ENCODE measurements at regions not wholly inside any gene's neighbourhood (a gene's known extent, or its start where the extent isn't known, plus 50 kb on each side); places are given as distances from the start of the nearest gene placed in this dataset.
"Not testable (repeated sequence)": the region's sequence is repeated elsewhere in the genome, so short reads cannot be mapped to it uniquely, and the experiment has no call there.

DNA sequence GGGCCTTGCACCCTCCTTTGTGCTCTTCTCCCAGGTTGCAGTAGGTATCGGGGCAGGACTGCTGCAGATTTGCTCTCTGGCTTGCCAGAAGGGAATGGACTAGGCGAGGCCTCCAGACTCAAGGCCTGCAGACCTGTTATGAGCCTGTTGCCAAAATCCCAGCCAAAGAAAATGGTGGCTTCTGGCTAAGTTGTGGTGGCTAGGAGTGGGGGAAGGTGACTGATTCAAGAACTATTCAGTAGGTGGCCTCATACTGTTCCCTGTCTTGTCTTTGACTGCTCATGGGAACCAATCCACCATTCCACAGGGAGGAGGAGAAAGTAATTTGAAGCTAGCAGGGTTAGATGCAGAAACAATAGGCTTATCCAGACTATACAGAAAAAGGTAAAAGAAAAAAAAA, 380.4 kb upstream of the PROK2 start:
- TF ChIP-seq, protein P1, sequence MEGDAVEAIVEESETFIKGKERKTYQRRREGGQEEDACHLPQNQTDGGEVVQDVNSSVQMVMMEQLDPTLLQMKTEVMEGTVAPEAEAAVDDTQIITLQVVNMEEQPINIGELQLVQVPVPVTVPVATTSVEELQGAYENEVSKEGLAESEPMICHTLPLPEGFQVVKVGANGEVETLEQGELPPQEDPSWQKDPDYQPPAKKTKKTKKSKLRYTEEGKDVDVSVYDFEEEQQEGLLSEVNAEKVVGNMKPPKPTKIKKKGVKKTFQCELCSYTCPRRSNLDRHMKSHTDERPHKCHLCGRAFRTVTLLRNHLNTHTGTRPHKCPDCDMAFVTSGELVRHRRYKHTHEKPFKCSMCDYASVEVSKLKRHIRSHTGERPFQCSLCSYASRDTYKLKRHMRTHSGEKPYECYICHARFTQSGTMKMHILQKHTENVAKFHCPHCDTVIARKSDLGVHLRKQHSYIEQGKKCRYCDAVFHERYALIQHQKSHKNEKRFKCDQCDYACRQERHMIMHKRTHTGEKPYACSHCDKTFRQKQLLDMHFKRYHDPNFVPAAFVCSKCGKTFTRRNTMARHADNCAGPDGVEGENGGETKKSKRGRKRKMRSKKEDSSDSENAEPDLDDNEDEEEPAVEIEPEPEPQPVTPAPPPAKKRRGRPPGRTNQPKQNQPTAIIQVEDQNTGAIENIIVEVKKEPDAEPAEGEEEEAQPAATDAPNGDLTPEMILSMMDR (IDR thresholded peaks at IDR 0.05; ENCODE audit: borderline replicate concordance) = no peak
- H3K9me3 ChIP-seq (replicated peaks) = peaks cover 14% of the 10 kb centered on the region
- H3K27ac ChIP-seq (replicated peaks) = no peak overlapping the region
- H3K27me3 ChIP-seq (ENCODE audit: low read depth) = no peaks in the 10 kb centered on the region
- no peaks in the 10 kb centered on the region for H3K36me3 ChIP-seq
- H3K4me1 ChIP-seq = peaks cover 4% of the 10 kb centered on the region
- no peak overlapping the region for H3K4me3 ChIP-seq
- no peak for DNase-seq
- intact Hi-C loops (cut with micrococcal nuclease) = no loop called here

DNA sequence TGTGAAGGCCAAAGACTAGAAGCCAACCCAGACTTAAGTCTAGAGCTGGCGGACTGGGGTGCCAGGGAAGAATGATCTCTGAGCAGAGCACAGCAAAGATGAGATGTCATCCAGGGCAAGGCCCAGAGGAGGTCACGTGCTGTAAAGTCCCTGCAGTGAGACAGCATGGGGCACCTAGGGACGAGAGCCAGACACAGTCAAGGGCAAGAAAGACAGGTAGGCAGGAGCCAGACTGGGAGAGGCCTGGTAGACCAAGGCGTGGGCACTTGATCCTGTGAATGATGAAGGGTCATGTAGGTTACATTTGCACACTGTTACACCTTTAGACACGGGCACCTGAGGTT, 379.7 kb upstream of the PROK2 start:
- peaks cover 4% of the 10 kb centered on the region for H3K4me1 ChIP-seq
- H3K36me3 ChIP-seq = no peaks in the 10 kb centered on the region
- H3K9me3 ChIP-seq (replicated peaks) = peaks cover 13% of the 10 kb centered on the region
- no peak overlapping the region for H3K4me3 ChIP-seq
- no peaks in the 10 kb centered on the region for H3K27me3 ChIP-seq (ENCODE audit: low read depth)
- TF ChIP-seq, protein P1 (IDR thresholded peaks at IDR 0.05; ENCODE audit: borderline replicate concordance) = no peak
- no peak for DNase-seq
- intact Hi-C loops (cut with micrococcal nuclease) = no loop called here
- H3K27ac ChIP-seq (replicated peaks) = no peak overlapping the region

DNA sequence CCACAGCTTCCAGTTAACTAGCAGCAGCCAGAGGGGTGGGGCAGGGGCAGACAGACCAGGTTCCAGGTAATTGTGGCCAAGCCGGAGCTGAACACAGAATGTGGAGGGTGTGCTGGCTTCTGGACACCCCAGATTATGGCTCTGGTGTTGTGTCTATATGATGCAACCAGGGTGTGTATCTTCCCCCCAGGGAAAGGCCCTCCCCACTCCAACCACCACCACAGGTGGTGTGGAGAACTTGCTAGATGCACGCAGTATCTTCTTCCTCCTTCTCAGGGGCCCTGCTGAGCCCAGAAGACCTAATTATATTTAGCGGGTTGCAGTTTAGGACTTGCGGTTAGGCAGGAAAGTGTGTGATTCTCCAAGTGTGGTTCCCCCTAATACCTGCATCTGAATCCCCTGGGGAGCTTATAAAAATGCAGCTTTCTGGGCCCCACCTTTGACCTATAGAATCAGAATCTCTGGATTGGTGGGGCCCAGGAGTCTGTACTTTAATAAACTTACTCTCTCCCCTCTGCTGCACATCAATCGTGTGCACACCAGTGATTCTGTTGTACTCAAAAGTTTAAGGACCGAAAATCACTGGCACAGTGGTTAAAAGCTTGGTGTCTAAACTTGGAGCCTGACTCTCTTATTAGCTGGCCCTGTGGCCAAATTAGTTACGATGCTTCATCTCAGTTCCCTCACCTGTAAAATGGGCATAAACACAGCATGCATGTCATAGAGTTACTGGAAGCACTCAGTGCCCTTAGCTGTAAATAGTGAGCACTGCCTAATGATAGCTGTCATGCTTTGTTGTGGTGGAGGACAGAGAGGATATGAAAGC, 379.1 kb upstream of the PROK2 start:
- Histone ChIP-seq H3K9me3 (replicated peaks) (peaks cover 7% of the 10 kb centered on the region), H3K36me3 (no peaks in the 10 kb centered on the region), H3K27me3 (ENCODE audit: low read depth) (no peaks in the 10 kb centered on the region), H3K27ac (replicated peaks) (no peak overlapping the region), H3K4me1 (peaks cover 4% of the 10 kb centered on the region), H3K4me3 (no peak overlapping the region)
- TF ChIP-seq, protein P1 (IDR thresholded peaks at IDR 0.05; ENCODE audit: borderline replicate concordance) = no peak
- DNase-seq = no peak
- intact Hi-C loops (cut with micrococcal nuclease) = no loop called here

DNA sequence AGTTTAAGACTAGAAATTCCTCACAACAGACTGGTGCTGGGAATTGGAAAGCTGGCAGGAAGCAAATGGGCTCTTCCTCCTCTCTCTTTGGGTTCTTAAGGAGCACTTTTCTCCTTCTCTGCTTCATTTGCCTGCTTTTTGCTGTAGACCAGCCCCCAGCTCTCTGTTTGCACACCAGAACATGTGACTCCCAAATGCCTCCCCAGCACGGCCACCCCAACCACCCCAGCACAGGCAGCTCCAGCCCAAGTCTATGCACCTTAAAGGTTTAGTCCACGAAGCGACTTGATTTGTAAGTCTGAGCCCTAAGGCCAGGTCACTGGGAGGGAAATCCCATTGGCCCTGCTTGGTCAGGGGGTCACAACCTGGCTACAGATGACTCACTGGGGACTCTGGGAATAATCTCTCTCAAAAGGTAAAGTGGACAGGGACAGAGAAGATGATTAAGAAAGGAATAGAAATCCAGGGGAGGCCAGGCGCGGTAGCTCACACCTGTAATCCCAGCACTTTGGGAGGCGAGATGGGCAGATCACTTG, 377.8 kb upstream of the PROK2 start:
- no peak for DNase-seq
- no peaks in the 10 kb centered on the region for H3K27me3 ChIP-seq (ENCODE audit: low read depth)
- H3K4me3 ChIP-seq = no peak overlapping the region
- TF ChIP-seq, protein P1 (IDR thresholded peaks at IDR 0.05; ENCODE audit: borderline replicate concordance) = no peak
- no peaks in the 10 kb centered on the region for H3K9me3 ChIP-seq (replicated peaks)
- H3K36me3 ChIP-seq = no peaks in the 10 kb centered on the region
- intact Hi-C loops (cut with micrococcal nuclease) = no loop called here
- H3K27ac ChIP-seq (replicated peaks) = no peak overlapping the region
- H3K4me1 ChIP-seq = peaks cover 4% of the 10 kb centered on the region

DNA sequence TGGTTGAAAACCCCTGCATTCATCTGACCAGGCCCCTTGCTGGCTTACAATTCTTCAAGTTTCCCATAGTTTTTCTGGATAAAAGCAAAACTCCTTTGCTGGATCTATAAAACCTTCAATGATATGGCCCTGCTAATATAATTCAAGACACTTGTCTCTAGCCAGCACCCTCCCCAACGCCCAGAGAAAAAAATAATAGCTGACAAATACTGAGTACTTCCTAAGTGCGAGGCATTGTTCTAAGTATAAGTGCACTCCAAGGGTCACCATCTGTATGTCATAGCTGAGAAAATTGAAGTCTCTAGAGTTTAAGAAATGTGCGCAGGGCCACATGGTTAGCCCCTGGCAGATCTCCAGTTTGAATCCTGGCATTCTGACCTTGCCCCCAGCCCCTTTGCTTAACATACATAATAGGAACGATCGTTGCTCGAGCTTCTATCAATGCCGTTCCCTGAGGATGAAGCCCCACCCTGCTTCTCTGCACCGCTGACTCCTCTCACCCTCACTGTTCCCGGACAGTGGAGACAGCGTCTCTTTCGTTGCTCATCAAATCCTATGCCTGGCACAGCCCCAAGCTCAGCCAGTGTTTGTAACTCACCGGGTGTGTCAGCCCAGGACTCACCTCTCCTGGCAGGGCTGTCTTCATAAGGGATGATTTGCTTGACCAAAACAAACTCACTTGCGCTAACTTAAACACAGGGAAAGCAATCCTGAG, 377.1 kb upstream of the PROK2 start:
- H3K27ac ChIP-seq (replicated peaks) = no peak overlapping the region
- no peaks in the 10 kb centered on the region for H3K27me3 ChIP-seq (ENCODE audit: low read depth)
- no peak for DNase-seq

DNA sequence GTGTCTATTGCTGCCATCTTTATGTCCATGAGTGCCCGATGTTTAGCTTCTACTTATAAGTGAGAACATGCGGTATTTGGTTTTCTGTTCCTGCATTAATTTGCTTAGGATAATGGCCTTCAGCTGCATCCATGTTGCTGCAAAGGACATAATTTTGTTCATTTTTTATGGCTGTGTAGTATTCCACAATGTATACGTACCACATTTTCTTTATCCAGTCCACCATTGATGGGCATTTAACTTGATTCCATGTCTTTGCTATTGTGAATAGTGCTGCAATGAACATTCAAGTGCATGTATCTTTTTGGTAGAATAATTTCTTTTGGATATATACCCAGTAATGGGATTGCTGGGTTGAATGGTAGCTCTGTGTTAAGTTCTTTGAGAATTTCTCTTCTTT, 376.3 kb upstream of the PROK2 start:
- H3K27me3 ChIP-seq (ENCODE audit: low read depth); H3K4me3 ChIP-seq; H3K36me3 ChIP-seq; H3K9me3 ChIP-seq (replicated peaks); H3K27ac ChIP-seq (replicated peaks); intact Hi-C loops (cut with micrococcal nuclease); H3K4me1 ChIP-seq; DNase-seq: not testable (repeated sequence)

More for the DNA sequence above, 377.1 kb upstream of the PROK2 start:
- Histone ChIP-seq H3K4me1 (peaks cover 4% of the 10 kb centered on the region), H3K4me3 (no peak overlapping the region), H3K36me3 (no peaks in the 10 kb centered on the region), H3K9me3 (replicated peaks) (no peaks in the 10 kb centered on the region)
- TF ChIP-seq, protein P1 (IDR thresholded peaks at IDR 0.05; ENCODE audit: borderline replicate concordance) = no peak
- intact Hi-C loops (cut with micrococcal nuclease) = no loop called here
